Bronchial epithelial cell (primary cell): ENCODE measurements at regions not wholly inside any gene's neighbourhood (a gene's known extent, or its start where the extent isn't known, plus 50 kb on each side); places are given as distances from the start of the nearest gene placed in this dataset.
A peak's percentile ranks its signal among the peaks of the same experiment; 100 is the strongest.

ENCODE experiments used
- DNase-seq: peaks from one replicate; pipeline ENCODE4 v3.0.0-alpha.2; 2010; ENCODE audit warnings: low read depth
- FAIRE-seq: peaks from 2 replicates; lab custom pipeline; 2011; peaks lifted over from hg19 to GRCh38; lab: Jason Lieb, UNC
- H3K27me3 ChIP-seq: 2 replicates; pipeline ENCODE4 v1.5.1; 2011; ENCODE audit warnings: low read length; ENCODE audit not compliant: control insufficient read depth, insufficient read depth
- H3K36me3 ChIP-seq: 2 replicates; pipeline ENCODE4 v1.5.1; 2011; ENCODE audit warnings: low read length; ENCODE audit not compliant: control insufficient read depth, insufficient read depth
- H3K4me3 ChIP-seq: 2 replicates; pipeline ENCODE4 v1.5.1; 2011; ENCODE audit warnings: mild to moderate bottlenecking, low read depth, low read length, control low read depth
- TF ChIP-seq, protein P1 (sequence below): IDR thresholded peaks from 2 replicates; pipeline ENCODE4 v1.5.1; 2011; ENCODE audit warnings: mild to moderate bottlenecking, moderate library complexity, low read length, control low read depth, inconsistent platforms; ENCODE audit not compliant: insufficient read depth, severe bottlenecking

DNA sequence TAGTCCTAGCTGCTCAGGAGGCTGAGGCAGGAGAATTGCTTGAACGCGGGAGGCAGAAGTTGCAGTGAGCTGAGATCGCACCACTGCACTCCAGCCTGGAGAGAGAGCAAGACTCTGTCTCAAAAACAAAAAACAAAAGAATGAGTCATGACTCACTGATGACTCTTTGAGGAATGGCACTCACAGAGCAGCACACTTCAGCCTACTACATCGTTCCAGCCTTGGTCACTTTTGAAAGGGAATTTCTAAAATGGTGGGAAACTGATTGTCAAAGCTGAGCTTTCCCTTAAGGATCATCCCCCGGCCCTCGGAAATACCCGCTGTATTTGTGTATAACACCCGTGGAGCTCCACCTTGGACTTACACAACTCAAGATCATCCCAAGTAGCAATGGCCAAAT is 217.3 kb upstream of the HS6ST1 start:
- Histone ChIP-seq H3K4me3 (no peak overlapping the region), H3K27me3 (peaks cover 2% of the 10 kb centered on the region), H3K36me3 (no peaks in the 10 kb centered on the region)
- peak; percentile 51 for DNase-seq
- TF ChIP-seq, protein P1, sequence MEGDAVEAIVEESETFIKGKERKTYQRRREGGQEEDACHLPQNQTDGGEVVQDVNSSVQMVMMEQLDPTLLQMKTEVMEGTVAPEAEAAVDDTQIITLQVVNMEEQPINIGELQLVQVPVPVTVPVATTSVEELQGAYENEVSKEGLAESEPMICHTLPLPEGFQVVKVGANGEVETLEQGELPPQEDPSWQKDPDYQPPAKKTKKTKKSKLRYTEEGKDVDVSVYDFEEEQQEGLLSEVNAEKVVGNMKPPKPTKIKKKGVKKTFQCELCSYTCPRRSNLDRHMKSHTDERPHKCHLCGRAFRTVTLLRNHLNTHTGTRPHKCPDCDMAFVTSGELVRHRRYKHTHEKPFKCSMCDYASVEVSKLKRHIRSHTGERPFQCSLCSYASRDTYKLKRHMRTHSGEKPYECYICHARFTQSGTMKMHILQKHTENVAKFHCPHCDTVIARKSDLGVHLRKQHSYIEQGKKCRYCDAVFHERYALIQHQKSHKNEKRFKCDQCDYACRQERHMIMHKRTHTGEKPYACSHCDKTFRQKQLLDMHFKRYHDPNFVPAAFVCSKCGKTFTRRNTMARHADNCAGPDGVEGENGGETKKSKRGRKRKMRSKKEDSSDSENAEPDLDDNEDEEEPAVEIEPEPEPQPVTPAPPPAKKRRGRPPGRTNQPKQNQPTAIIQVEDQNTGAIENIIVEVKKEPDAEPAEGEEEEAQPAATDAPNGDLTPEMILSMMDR: no peak
- no peak for FAIRE-seq

DNA sequence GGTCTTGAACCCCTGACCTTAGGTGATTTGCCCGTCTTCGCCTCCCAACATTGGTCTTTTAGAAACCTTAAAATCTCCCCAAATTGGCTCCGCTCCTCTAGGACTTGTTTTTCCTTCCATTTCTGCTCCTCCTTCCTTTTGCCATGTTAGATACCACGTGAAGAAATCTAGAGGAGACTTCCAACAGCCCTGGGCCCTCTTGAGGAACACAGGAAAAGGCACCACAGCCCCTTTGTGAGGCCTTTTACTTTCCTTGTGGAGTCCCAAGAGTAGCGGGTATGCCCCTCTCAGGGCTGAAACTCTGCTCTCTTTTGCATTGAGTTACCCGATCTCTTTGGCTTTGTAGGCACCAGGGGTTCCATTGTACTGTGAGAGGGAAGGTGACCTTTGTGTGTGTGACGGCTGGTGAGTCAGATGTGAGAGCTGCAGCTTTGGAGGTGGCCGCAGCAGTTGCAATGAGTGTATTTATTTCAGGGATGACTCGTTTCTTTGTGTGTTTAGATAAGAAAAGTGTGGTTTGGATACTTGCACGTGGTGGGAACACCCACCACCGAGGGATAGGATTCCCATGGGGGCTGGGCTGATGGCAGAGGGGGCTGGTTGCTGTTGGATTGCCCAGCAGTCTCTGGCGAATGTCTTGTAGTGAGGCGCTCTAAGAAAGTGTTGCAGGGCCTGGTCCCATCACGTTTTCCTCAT is 218.4 kb upstream of the HS6ST1 start:
- DNase-seq (peak; percentile 27), FAIRE-seq (peak; percentile 7)
- TF ChIP-seq, protein P1: no peak
- no peak overlapping the region for H3K4me3 ChIP-seq
- no peaks in the 10 kb centered on the region for H3K36me3 ChIP-seq
- peaks cover 2% of the 10 kb centered on the region for H3K27me3 ChIP-seq

- TF ChIP-seq, protein P1: no peak
- Histone ChIP-seq H3K36me3 (no peaks in the 10 kb centered on the region), H3K4me3 (no peak overlapping the region), H3K27me3 (peaks cover 2% of the 10 kb centered on the region)
- FAIRE-seq (no peak), DNase-seq (no peak)
These were observed 219.0 kb upstream of the HS6ST1 start for GRCh38 chr2:128537646-128538045.

GRCh38 chr2:128538396-128538795 is 219.7 kb upstream of the HS6ST1 start:
- FAIRE-seq (no peak), DNase-seq (no peak)
- H3K4me3 ChIP-seq: no peak overlapping the region

GRCh38 chr2:128540670-128541069 is 222.0 kb upstream of the HS6ST1 start:
- DNase-seq (no peak), FAIRE-seq (no peak)
- Histone ChIP-seq H3K27me3 (no peaks in the 10 kb centered on the region), H3K4me3 (no peak overlapping the region), H3K36me3 (no peaks in the 10 kb centered on the region)
- TF ChIP-seq, protein P1: no peak

More at GRCh38 chr2:128538396-128538795, 219.7 kb upstream of the HS6ST1 start:
- TF ChIP-seq, protein P1: no peak
- H3K36me3 ChIP-seq: no peaks in the 10 kb centered on the region
- H3K27me3 ChIP-seq: peaks cover 2% of the 10 kb centered on the region

- Histone ChIP-seq H3K4me3 (no peak overlapping the region), H3K27me3 (no peaks in the 10 kb centered on the region), H3K36me3 (no peaks in the 10 kb centered on the region)
- FAIRE-seq (no peak), DNase-seq (no peak)
- TF ChIP-seq, protein P1: no peak
These were observed 222.8 kb upstream of the HS6ST1 start for GRCh38 chr2:128541448-128541847.
